NAMALWA (cell line): ENCODE measurements at regions not wholly inside any gene's neighbourhood (a gene's known extent, or its start where the extent isn't known, plus 50 kb on each side); places are given as distances from the start of the nearest gene placed in this dataset.

Source experiments
- DNase-seq: peaks from one replicate; pipeline ENCODE4 v3.0.0-alpha.2; 2015; ENCODE audit warnings: low spot score

DNA sequence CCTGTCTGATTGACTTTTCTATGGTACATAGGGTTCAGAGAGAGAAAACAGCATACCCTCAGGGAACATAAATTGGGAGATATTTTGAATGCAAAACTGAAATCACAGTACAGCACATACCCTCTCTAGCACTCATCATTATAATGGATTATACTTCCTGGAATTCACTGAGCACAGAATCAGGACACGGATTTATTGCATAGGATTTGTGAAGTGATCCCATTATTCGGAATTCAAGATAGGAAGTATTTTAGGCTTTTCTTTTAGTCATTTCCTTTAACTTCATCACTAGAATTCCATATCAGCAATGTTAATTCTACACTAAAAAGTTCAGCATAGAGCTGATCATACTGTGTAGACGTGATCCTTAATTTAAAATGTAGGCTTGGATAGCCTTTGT is 407.0 kb downstream of the PID1 start:
- no peak for DNase-seq

DNA sequence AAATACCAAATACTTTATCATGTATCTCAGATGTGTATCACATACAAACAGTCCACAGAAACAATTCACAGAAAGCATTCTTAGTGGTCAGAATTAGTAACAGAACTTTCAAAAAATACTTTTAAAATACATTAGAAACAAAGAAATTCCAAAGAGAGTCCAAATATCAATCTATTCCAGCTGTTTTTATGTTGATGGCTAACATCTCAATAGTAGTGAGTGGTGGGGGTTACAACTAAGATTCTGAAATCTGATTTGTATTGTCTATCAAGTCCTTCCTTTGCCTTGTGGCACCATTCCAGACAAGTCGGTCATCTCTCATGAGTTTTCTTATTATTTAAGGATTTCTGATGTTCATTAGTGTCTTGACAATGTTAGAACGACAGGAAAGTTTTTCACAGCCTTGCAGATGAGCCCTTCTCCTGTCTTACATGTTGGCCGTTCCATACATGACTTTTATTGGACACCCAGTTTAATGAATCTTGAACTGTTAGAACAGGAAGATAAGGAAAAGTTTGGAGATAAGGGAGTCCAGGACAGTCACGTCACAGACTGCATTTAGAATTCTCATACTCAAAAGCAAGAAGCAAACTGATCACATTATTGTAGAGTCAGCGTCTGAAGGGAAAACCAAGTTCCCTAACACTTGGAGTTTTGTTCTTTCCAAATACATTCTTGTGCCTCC is 410.3 kb downstream of the PID1 start:
- DNase-seq: no peak

DNA sequence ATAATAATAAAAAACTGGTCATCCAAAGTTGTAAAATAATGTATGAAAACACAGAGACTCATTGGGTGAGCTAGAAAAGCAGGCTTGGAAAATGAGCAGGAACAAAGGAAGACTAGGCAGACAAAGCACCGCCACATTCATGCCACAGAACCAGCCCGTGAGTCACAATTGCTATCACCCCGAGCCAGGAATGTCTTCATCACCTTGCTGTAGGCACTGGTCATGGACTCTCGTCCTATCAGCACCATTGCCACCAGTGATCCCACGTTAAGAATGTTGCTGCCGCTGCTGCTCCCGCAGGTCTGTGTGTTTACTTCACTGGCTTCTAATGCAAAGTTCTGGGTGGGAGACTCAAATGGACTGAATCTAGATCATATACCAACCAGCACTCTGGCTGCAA is 417.9 kb downstream of the PID1 start:
- no peak for DNase-seq

DNA sequence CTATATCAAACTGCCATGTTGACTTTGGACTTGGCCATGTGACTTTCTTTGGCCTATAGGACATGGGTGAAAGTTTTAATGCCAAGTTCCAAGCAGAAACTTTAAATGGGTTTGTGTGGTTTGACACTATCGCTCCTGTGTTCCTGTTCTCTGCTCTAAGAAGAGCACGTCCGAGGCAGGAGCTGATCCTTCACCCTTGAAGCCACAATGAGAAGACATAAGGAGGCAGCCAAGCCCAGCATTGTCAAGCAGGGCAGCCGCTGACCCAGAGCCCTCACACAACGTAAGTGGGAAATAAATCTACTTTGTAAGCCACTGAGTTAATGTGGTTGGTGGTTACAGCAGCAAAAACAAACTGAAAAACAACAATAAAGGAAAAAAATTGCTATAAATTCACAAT is 422.4 kb downstream of the PID1 start:
- no peak for DNase-seq

DNA sequence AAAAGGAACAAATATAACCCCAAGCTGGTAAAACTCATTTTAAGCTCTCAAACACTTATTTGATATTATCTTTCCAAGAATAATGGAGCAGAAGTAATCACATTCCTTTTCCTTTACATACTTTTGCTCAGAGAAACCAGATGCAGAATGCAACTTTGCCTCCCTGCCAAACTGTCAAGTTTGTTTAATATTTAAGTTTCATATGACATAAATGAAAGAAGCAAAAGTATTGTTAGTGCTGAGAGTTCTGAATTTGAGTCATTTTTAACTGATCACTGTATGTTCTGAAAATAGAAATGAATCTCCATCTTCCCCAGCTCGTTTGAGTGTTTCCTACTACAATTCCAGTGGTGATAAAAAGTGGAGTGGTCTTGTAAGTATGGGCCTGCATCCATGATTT is 423.4 kb downstream of the PID1 start:
- no peak for DNase-seq

DNA sequence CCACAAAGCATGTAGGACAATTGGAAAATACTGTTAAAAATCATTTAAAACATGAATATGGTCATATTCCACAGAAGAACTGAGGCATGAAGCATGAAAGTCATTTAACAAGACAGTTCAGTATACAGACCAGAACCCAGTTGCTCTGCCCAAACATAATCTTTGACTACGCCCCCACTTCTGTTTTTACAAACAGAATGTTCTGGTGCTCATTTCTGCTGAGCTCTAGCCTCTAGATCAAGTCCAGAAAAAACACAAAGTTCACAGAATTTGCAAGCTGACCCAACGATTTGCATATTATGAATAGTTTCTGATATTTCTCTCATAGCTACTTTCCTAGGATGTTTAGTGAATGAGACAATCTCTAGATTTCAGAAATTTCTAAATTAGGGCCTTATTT is 424.9 kb downstream of the PID1 start:
- no peak for DNase-seq

DNA sequence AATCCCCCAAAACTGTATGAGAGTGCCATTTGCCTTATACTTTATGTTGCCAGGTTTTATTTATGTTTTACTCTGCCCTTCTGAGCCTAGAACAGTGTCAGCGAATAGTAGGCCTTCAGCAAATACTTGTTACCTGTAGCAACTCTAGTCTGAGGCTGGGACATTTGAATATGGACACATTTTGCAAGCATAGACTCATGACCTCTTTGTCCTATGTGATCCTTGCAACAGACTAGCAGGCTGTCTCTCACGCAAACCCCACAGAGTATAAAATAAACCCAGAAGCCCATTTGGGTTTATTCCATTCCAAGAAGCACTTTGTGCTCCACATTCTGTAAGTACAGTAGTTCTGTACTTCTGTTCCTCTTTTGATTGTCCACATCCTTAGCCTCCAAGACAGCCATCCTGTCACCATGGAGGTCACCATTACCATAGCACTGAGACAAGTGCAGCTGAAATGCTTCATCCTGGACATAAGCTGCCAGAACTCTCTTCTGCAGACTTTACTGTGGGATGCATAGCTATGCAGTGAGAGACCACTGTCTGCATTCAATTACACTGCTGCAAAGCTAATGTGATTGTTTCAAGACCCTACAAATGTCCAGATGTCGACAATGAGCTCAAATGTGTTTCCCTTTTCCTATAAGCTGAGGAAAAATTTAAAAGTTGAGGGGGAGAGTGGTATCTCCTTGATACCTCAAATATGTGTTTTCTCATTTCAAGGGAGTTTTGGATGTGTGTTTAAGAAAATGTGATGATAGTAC is 425.7 kb downstream of the PID1 start:
- no peak for DNase-seq

DNA sequence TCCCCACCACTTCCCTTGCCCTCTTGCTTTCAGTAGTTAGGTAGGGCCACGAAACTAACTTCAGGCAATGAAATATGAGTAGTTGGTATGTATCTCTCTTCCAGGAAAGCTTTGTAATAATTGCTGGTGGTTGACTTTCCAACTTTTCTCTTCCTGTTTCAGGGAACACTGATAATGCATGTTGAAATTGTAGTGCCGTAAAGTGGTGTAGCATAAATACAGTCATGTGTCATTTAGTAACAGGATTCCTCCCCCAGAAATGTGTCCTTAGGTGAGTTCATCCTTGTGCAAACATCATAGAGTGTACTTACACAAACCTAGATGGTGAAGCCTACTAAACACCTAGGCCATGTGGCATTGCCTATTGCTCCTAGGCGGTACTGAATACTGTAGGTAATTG is 429.2 kb downstream of the PID1 start:
- DNase-seq: no peak

DNA sequence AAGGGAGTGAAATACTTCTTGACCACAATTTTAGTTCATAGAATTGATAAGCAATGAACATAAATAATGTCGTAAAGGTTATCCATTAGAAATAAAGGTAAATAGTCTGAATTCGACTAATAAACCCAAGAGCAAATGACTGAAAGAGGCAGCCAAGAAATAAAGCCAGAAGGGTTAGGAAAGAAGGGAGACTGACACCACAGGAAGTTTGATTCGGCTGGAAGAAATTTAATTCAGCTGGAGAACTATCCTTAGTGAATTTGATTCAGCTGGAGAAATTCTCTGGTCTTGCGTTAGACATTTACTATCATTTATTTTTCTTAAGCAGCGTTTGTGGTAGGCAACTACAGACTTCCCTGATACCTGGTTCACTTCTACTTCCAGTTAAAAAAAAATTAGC is 429.6 kb downstream of the PID1 start:
- DNase-seq: no peak

DNA sequence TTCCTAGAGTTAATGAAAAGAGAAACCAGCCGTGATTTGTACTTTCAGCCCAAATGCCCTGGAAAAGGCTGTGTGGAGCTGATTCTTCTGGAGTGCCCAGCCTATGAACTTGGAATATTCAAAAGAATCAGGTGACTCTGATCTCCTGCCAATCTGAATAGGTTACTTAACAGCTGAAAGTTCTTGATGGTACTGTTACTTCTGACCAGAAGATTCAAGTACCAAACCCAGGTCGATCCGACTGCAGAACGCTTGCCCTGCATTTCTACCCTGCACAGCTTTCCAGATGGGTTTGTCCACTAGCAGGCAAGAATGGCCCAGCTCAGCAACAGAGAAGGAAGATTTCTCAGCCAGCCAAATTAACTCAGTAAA is 430.4 kb downstream of the PID1 start:
- DNase-seq: no peak

DNA sequence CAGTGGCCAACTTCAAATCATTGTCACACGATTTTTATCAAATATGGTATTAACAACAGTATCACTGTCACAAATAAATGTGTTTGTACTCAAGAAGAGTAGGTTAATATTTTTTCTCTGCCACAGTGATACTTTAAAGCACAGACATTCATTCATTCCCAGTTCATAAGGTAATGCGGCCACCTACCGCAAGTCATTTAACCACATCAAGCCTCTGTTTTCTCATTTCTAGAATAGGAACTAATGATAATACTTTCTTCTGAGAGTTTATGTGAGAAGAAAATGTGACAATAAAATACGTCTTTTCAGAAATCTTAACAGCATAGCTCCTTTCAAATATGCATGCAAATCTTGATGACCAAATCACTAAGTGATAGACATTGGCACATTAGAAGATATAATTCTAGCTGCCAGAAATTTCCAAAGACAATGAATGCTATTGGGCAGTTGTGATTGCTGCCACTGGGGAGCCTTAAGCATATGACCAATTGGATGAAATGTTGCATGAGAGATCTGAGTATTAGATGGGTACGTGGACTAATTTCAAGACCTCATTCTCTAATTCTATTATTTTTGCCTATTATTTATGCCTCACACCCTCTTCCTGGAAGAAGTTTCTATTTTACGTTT is 430.9 kb downstream of the PID1 start:
- DNase-seq: no peak

DNA sequence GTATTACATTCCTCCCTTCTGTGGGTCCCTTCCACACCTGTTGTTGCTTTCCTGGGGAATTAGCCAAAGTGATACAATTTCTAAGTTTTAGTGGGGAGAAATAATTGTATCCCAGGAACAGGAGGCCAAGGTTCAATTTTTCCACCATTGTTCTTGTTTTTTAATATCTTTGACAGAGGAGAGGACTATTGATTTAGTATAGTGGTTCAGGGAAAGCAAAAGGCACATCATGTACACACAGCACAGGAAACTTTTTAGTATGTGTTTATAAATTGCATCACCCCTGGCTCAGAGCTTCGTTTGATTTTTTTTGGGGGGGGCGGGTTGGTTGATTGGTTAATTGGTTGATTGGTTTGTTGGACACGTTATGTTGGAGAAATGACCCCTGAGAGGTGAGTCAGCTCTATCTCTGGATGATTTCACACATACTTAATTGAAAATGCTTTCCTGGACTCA is 431.6 kb downstream of the PID1 start:
- no peak for DNase-seq

DNA sequence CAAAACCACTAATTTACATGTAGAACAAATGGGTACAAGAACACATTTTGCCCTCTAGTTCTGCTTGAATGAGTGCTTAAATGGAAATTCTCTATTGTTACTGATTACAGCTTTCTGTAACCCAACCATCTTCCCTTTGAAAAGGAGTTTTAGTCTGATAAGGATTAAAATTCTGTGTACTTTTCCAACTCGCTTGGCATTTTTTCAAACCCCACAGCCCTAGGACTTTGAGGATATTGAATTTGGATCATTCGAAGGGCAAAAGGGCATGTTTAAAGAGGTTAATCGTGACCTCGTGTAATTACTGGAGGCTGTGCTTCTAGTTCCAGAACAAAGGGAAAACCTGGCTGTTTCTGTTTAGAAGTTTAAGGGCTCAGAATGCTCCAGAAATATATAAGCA is 432.3 kb downstream of the PID1 start:
- DNase-seq: no peak

DNA sequence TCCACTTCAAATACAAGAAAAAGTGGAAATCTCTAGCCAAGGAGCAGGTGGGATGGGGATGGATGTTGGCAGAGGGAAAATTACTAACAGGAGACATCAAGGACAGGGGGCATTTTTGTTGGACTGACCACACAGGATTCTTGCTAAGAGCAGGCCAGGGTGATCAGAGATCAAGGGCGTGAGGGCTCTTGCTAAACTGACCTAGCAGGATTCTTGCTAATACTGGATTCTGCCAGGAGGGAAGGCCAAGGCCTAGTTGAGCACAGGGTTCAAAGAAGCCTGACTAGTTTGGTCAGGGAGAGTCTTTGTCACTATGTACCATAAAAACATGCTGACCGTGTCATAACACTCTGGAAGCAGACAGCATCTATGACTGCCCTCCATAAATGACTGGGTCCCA is 442.7 kb downstream of the PID1 start:
- DNase-seq: no peak

DNA sequence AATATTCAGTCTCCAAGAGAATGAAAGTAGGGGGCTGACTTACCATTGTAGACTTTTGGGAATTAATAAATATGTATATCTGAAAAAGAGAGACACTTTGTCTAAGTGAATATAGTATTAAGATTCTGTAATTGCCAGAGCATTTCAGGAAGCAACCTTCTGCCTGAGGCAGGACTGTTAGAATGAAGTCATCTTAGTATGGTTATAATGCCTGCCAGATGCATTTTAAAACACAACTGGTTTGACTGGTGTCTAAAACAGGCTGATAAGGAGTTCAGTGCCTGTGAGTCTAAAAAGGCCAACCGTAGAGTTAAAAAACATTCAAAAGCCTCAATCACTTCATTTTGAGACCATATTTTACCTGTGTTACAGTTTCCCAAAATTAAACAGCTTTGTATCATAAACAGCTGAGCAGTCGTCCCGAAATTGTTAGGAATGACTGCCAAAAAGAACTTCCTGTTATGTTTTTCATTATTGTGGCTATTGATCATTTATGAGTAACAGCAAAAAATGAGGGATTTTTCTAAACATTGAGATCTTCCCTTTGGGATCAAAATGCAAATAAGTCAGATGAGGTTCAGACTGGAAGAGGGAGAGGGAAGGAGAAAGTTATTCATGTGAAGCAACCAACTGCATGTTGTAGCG is 443.9 kb downstream of the PID1 start:
- DNase-seq: no peak

DNA sequence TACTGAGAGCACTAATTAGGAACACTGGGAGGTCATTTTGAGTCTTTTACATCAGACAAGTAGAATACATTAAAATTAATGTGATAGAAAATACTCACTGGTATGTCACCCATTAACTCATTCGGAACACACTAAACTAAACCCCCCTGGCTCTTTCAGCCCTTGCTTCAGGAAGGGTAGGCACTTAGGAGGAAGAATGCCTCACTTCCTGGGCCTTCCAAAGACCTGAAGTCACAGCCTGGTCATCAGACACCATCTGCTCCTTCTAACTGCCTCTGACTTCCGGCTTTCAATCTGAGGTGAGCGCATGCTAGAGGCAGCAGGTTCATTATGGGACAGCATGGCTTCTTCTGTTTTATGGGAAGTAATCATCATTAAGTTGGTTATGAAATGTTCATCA is 451.4 kb downstream of the PID1 start:
- DNase-seq: no peak

DNA sequence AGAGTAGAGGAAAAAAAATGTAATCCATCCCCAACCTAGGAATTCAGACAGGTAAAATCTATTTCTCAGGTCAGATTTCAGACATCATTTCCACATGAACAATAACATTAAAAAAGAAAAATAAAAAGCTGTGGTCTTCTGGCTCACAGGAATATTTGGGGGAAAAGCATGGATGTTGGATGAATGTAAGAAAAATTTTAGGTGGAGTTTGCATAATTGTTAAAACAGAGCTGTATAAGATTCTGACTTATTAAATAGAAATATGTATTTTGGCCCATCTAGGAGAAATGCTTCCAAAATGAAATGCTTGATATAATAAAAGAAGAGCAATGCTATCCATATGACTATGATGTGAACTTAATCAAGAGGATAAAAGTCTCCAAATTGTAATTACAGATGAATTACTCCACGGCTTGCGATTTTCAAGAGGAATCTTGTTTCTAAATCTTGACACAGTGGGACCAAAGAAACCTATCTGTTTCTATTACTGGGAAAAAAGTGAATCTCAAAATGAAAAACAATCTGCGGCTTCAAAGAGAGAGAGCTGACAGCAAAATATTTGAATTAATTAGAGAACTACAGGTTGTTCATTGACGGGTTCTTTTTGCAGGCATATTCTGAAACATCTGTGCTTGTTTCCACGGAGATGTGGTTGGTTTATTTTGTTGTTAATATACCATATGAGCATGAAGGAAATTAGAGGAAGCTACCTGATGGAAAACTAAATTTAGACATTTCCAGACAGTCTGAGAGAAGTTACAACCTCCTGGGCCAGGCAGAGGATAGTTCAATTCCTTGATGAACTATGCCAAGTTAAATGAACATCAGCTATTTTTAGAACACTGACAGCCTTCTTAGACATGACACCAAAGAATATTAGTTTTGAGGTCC is 468.7 kb downstream of the PID1 start:
- no peak for DNase-seq

DNA sequence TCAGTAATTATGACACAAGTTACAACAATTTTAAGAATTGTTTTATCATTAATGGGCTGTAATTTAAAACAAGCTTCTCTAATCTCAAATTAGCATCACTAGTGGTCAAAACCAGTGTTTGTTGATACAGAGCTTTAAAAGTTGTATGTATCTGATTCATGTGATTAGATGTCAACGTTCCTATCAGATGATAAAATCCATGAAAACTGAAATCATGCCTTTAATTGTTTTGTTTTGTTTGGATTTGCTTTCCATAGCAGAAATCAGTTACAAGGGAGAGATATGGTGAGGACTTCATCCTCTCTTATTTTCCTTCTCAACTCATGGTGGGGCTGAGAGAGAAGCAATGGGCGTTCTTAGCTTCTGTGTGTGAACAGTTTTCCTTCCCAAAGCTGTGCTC is 469.6 kb downstream of the PID1 start:
- DNase-seq: no peak

DNA sequence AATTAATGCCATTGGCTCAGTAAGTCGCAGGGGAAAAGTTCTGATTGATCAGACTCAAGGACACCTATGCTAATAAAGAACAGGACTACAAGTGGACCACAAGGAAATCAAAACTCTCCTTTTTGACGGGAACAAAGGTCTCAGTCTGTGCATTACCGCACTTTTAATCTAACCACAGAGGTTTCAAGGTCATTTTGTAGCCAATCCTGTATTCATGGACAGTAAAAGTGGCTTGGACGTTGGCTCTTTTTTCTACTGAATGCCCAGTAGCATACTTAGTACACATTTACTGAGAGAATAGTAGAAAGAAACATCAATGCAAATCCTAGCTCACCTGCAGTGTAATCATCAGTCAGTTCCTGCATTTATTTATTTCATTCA is 471.9 kb downstream of the PID1 start:
- DNase-seq: no peak

DNA sequence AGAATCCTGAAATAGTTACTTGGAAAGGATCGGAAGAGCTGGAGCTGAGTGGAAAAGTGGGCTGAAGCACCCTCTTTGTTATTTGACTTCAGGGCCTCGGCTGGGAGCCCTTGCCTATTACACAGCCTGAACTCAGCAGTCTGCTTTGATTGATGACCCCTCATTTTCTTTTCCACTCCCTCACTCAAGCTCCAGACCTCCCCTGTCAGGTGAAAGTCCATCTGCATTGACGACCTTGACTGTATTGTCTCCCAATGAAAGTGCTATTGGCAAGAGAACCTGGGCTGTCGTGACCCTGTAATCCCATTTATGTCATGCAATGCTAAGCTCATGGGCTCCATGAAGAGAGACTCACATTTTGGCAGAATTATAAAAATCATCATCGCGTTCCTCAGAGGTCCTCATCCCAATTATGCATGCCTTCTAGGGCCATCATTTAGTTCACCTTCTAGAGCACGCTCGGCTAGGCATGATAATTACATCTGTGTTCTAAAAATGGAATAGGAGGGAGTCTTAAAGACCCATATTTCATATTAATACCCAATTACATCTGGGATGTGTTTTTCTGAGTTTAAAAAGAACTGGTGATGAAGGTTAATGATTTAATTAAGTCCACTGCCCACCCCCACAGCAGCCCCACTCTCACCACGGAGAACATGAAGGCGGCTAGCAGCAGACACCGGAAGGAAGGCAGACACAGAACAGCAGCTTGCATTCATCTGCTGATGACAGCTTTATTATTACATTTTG is 472.5 kb downstream of the PID1 start:
- DNase-seq: no peak

DNA sequence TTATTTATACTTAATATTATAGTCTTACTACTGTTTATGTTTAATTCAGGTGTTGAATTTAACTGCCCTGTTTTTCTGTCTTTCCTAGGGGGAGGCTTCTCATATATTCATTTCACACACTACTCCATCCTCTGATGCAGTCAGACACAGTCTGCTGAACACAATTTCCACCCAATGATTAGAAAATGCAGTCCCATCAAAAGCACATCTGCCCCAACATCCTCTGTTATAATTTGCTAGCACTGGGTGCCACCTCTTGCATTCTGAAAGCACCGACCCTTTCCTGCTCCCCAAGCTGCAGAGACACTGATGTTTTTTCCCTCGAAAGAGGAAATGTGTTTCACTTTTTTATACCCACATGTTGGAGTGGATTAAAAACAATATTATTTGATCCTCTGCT is 474.7 kb downstream of the PID1 start:
- no peak for DNase-seq
